SU-DHL-6 (cell line): ENCODE measurements at regions not wholly inside any gene's neighbourhood (a gene's known extent, or its start where the extent isn't known, plus 50 kb on each side); places are given as distances from the start of the nearest gene placed in this dataset.

Source experiments
- CTCF ChIP-seq: fragments of 200-600 bp; sonication (generic); IDR thresholded peaks from one replicate; pipeline ENCODE4 v1.5.1; 2017; ENCODE audit warnings: antibody characterized with exemption, mild to moderate bottlenecking, low read length, moderate library complexity; ENCODE audit not compliant: insufficient read depth, poor library complexity, severe bottlenecking
- EZH2phosphoT487 ChIP-seq: fragments of 200-600 bp; sonication (generic), shearing (Covaris generic); conservative IDR thresholded peaks from 2 replicates; pipeline ENCODE4 v1.6.1; 2018; ENCODE audit warnings: mild to moderate bottlenecking, antibody characterized with exemption, low read length, moderate library complexity, mixed read lengths

DNA sequence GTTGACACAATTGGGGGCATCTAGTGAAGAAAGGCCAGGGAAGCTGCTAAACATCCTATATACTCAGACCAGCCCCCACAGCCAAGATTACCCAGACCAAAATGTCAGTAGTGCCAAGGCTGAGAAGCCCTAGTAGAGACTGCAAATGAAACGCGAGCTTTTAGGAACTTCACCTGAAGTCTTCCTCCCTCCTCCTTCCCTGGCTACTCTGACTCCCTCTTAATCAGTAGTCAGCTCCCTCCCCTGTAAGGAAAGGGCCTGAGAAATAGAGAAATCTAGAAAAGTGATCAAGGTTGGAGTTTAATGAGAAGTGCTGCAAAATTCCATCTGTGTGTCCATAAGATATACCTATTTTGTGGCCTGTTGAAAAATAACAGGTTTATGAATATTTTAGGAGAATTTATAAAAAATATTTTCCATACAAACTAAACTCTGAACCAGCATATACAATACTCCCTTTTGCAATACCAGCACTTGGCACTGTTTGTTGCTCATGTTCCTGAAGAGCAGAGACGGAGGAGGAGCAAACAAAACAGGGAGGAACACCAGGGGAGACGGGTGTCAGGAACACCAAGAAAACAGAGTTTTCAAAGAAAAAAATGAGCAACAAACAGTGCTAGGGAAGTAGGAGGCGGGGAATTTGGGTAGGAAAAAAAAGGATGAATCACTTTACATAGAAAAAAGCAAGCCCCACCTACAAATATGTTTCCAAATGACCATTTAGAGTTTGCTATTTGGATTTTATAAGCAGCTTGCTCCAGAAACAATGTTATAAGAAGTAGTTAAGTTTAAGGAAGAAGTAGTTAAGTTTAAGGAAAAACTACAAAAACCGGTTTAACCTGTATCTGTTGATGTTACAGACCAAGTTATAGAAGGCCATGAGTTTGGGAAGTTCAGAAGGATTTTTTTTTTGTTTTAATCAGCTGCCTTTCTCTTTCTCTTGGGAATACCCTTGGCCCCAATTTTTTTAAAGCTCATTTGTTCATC, 282.1 kb upstream of the GRIP1 start:
- TF ChIP-seq CTCF (no peak), EZH2phosphoT487 (no peak)
